Amniotic stem cell (primary cell): ENCODE measurements at regions not wholly inside any gene's neighbourhood (a gene's known extent, or its start where the extent isn't known, plus 50 kb on each side); places are given as distances from the start of the nearest gene placed in this dataset.

Source experiments
- DNase-seq: peaks from one replicate; lab custom pipeline; 2025; lab: John Stamatoyannopoulos, UW

DNA sequence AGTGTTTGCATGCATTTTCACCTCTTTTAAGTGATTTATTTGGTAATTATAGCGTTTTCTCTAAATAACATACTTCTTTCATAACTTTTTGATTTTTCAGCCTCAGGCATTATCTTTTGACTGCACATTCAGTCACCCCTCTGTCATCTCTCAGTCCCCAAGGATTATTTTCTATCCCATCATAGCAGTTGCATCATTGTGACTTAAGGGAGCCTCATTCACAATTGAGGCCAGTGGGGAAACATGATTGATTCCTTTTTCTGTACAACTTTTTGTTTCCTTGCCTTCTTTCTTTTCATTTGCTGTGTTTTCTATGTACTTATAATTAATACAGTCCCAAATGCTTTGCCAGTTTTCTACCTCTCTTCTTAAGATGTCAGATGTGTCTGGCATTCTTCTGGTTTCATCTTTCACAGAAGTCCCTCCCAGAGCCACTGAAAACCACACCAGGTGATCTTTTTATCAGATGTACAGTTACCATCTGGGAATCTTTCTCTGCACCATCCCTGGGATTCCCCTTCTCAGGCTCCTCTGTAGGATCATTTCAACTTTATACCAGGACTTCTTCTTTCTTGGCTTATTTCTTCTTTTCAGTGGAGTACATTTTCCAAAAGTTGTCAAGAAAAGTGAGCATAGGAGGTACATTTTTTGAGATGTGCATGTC lies 151.4 kb downstream of the RAP2B start:
- DNase-seq: no peak

- DNase-seq: no peak
Observed at GRCh38 chr3:153314038-153314437, 152.0 kb downstream of the RAP2B start.

DNA sequence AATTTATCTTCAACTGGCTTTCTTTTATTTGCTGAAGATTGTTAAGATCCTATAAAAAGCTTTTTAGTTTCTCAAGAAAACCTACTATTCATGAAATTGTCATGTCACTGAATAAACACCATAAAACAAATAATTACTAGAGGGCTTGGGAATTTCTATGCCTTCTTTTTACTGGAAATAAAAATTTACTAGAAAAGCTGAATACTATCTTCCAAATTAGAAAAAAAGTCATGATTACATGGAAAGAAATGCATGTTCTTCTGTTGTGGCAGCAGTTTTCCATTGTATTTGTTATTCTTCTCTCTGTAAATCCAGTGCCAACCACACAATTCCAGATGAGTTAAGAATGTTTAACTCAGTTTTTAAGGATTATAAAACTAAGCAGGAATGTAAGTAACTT lies 153.8 kb downstream of the RAP2B start:
- no peak for DNase-seq

GRCh38 chr3:153319705-153320554 lies 157.9 kb downstream of the RAP2B start:
- DNase-seq: no peak

- DNase-seq: no peak
Observed at GRCh38 chr3:153320585-153321128, 158.6 kb downstream of the RAP2B start.

DNA sequence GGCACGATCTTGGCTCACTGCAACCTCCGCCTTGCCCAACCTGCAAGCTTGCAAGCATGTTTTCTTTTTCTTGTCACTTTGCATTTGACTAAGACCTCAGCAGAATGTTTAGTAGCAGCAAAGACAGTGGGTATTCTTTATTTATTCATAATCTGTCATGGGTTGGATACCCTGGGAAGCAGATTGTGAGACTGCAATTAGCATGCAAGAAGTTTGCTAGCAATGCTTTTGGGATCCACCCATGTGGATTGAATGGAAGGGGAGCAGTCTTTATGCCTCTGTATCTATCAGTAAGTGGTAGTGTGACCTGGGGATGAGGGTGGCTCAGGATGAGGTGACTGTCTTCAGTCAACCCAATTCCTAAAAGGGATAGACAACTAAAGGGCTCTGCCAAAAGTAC lies 166.7 kb downstream of the RAP2B start:
- DNase-seq: no peak

GRCh38 chr3:153330901-153331300 lies 168.9 kb downstream of the RAP2B start:
- DNase-seq: no peak

GRCh38 chr3:153331676-153332075 lies 169.7 kb downstream of the RAP2B start:
- no peak for DNase-seq

- DNase-seq: no peak
Observed at GRCh38 chr3:153334558-153334957, 172.5 kb downstream of the RAP2B start.

DNA sequence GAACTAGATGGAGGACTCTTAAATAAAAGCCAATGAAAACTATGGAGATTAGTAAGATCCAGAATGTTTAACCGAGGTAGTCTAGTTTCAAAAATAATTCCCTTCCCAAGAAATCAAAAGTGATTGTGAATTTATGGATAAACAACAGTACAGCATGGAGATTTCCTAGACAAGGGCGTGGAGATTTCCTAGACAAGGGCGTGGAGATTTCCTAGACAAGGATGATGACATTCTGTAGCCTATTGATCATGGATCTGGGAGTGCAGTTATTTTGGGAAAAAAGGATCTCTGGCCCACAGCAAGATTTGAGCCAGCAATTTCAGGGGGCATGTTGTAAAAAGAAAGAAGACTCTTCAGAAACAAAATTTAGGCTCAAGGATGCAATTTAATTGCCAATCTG lies 175.3 kb downstream of the RAP2B start:
- no peak for DNase-seq

- no peak for DNase-seq
Observed at GRCh38 chr3:153338487-153338886, 176.5 kb downstream of the RAP2B start.

GRCh38 chr3:153339065-153339464 lies 177.0 kb downstream of the RAP2B start:
- DNase-seq: no peak

DNA sequence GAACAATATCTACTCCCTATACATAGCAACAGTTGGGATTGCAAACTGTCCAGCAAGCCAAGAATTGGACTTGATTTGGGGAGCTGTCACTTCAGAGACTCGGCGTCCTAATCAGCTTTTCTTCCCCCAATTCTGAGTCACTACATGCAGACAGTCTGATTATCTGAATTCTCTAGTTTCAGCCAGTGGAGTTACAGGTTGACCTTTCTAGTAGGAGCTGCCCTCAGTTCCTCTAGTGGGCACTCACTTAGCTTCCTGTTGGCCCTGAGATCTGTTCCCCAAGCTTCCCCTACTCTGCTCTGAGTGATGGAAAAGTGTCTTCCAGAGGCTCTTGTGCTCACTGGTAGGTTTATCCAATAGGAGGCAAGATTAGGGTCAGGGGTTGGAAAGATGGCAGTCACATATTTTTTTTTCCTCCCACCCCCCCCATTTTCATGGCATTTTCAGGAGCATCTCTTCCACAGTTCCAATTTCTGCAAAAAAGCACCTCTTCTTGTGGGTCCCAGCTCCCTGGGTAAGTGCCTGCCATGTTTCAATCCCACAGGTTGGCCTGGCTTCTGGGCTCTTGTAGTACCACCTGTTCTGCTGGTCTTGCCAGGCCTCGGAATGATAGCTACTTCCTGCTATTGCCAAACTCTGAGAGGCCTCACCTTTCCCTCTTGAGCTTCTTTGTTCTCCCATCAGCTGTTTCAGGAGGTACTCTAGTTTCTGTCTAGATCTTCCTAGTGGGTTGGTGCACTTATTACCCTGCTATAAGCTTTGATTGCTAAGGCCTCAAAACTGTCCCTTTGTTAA lies 182.2 kb downstream of the RAP2B start:
- no peak for DNase-seq

DNA sequence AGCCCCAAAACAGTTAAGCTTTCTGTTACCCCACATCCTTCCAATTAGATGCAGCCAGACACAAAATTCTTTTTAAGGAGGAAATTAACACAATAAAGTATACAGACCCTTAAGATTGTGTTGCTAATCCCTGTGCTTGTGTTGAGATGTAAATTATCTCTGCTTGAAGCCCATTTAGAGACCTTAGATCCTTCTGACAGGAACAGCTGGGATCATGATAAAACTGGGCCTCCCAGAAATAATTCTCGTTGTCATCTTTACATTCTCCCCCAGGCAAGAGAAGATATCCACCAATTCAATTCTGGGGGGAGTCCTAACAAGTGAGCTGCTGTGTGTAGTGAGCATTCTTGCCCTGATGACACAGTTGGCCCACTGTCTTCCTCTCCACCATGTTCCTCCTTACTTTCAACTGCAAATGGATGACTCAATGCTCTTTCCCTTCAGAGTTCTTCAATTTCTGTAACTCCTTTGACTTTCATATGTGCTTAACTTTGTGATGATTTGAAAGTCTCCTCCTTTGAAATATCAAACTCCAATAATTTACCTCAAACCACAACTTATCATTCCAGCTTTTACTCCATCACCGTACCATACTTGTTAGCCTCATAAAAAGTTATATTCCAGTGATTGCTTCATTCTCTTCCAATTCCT lies 186.6 kb downstream of the RAP2B start:
- DNase-seq: no peak

DNA sequence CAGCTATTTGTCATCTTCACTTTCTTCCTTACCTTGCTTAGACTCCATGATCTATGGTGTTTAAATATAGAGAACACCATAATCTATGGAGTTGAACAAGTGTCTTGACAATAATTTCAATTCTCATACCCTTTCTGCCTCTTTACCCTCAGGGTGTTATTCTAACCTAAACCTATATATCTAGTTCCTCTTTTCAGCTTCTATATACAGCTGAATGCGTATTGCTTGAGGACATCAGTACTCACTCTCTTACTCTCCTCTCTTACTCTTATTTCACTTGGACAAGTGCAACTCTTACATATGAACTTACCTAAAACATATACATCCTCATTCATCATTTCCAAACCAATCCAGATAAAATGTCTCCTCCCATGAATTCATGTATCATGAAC lies 187.1 kb downstream of the RAP2B start:
- no peak for DNase-seq

DNA sequence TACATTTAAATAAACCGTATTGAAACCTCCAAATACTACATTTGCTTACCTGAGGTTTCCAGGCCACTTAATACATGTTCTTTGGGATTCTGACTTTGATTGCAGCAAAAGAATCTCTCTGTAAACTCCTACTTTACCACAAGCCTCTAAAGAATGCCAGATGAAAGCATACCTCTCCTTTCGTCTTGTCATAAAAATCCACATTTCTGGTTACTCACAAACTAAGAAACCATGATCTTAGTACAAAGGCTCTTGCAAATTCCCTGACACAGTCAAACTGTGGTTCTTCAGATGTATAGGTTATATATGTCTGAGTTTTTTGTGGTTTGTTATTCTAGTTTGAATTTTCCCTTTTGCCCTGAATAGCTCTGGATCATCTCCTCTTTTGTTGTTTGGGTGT lies 188.4 kb downstream of the RAP2B start:
- no peak for DNase-seq

- DNase-seq: no peak
Observed at GRCh38 chr3:153354641-153355040, 192.6 kb downstream of the RAP2B start.

GRCh38 chr3:153355559-153355958 lies 193.5 kb downstream of the RAP2B start:
- DNase-seq: no peak

DNA sequence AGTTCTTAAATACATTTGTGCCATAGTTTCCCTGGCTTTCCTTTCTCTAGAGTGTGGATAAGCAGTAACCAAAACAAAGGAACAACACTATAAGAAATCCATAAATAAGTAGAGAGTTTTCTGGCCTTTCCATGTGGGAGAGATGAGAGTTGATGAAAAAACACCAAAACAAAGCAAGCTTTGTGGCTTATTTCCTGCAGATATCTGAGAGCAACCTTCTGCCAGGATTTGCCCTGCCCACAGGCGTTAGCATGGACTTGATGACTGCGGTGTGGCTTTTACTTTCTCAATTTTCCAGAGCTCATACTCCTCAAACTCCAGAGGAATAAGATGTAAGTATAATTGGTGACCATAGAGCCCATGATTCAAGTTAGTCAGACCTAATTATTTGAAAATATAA lies 194.9 kb downstream of the RAP2B start:
- no peak for DNase-seq

DNA sequence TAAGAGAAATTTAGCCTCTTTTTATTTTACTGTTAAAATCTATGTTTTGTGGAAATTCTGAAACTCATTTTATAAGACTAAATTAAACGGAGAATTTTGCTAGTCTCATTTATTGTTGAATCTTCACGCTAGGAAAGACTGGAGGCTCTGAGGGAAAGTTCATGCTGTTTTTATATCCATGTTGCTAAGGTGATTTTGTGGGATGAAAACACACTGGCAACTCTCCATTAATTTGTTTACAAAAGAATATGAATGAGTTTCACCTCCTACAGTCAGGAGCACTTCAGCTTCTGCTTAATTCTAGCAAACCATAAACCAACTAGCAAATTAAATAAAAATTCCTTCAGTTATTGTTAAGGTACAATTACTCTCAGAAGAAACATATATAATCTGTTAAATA lies 195.4 kb downstream of the RAP2B start:
- no peak for DNase-seq

GRCh38 chr3:153369561-153370374 lies 207.7 kb downstream of the RAP2B start:
- no peak for DNase-seq
